ENCODE measurements at regions not wholly inside any gene's neighbourhood (a gene's known extent, or its start where the extent isn't known, plus 50 kb on each side); places are given as distances from the start of the nearest gene placed in this dataset.
"Not testable (repeated sequence)": the region's sequence is repeated elsewhere in the genome, so short reads cannot be mapped to it uniquely, and the experiment has no call there.

- DNase-seq, result no peak
Measured at GRCh38 chr6:164099269-164099865, 684.8 kb downstream of the QKI start.

GRCh38 chr6:164098857-164099267 lies 684.3 kb downstream of the QKI start:
- no peak for DNase-seq

- DNase-seq, result peak; percentile 97
Measured at GRCh38 chr6:164097551-164098398, 683.3 kb downstream of the QKI start.

- DNase-seq, result no peak
Measured at GRCh38 chr6:164097056-164097455, 682.5 kb downstream of the QKI start.

GRCh38 chr6:164095056-164095455 lies 680.5 kb downstream of the QKI start:
- no peak for DNase-seq

GRCh38 chr6:164087870-164088269 lies 673.4 kb downstream of the QKI start:
- DNase-seq, result no peak

- no peak for DNase-seq
Measured at GRCh38 chr6:164087211-164087610, 672.7 kb downstream of the QKI start.

- no peak for DNase-seq
Measured at GRCh38 chr6:164086076-164086887, 671.8 kb downstream of the QKI start.

- peak; percentile 86 for DNase-seq
Measured at GRCh38 chr6:164085091-164086075, 670.9 kb downstream of the QKI start.

GRCh38 chr6:164079275-164079600 lies 664.7 kb downstream of the QKI start:
- no peak for DNase-seq

- DNase-seq, result no peak
Measured at GRCh38 chr6:164078532-164079274, 664.2 kb downstream of the QKI start.

GRCh38 chr6:164076818-164077532 lies 662.5 kb downstream of the QKI start:
- not testable (repeated sequence) for DNase-seq

- no peak for DNase-seq
Measured at GRCh38 chr6:164075981-164076615, 661.6 kb downstream of the QKI start.

- no peak for DNase-seq
Measured at GRCh38 chr6:164072240-164072666, 657.7 kb downstream of the QKI start.

GRCh38 chr6:164069350-164069990 lies 655.0 kb downstream of the QKI start:
- peak; percentile 97 for DNase-seq

- DNase-seq, result no peak
Measured at GRCh38 chr6:164068527-164068926, 654.0 kb downstream of the QKI start.

- no peak for DNase-seq
Measured at GRCh38 chr6:164066766-164067165, 652.2 kb downstream of the QKI start.

- no peak for DNase-seq
Measured at GRCh38 chr6:164066335-164066734, 651.8 kb downstream of the QKI start.

GRCh38 chr6:164063346-164063745 lies 648.8 kb downstream of the QKI start:
- DNase-seq, result no peak

GRCh38 chr6:164062872-164063271 lies 648.4 kb downstream of the QKI start:
- DNase-seq, result no peak
